Muscle of back (tissue), 3 donors: ENCODE measurements at regions not wholly inside any gene's neighbourhood (a gene's known extent, or its start where the extent isn't known, plus 50 kb on each side); places are given as distances from the start of the nearest gene placed in this dataset.
"Not testable (repeated sequence)": the region's sequence is repeated elsewhere in the genome, so short reads cannot be mapped to it uniquely, and the experiment has no call there.

Source experiments
- DNase-seq, 3 donors: peaks; one replicate each; pipeline versions ENCODE4 v3.0.0 to v3.0.0-alpha.2; 2013

GRCh38 chr5:108590799-108591198 is 156.9 kb upstream of the FER start:
- no peak for DNase-seq

- no peak for DNase-seq
Observed at GRCh38 chr5:108588323-108588722, 159.4 kb upstream of the FER start.

GRCh38 chr5:108587821-108588220 is 159.9 kb upstream of the FER start:
- peak in 1 of 3 donors; percentile 10 for DNase-seq

DNA sequence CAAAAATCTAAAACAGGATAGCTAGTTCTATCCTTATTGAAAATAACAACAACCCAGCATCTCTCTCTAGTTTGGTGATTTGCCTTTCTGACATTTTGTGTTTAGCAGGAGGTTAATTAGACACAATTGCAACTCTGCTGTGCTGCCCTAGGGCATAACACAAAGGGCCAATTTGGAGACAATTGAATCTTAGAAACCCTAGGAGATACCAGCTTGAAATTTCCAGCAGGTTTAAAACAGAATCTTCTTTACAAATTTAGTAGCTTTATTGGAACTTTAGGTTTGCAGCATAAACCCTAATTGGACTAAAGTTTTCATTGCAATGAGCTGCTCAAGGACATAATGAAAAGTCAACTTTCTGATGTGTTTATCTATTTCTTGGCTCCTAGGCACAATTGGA is 166.7 kb upstream of the FER start:
- no peak for DNase-seq

- DNase-seq = no peak
Observed at GRCh38 chr5:108579236-108579635, 168.5 kb upstream of the FER start.

DNA sequence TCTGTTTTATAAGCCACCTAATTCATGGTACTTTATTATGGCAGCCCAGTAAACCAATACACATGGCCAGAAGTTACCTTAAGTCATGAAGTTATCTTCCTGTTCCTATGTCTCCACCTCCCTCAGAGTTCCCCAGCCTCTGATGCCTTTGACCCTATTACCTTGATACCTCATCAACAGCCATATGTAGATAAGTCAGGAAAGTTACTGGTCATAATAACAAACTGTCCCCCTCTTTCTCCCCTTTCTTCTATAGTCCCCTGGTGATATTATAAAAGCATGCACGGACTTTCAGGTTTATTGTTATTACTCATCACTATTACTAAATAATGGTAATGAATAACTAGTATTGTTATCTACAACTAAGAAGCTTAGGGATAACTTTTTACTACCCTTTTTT is 168.9 kb upstream of the FER start:
- no peak for DNase-seq

GRCh38 chr5:108567429-108567828 is 180.3 kb upstream of the FER start:
- DNase-seq = no peak

DNA sequence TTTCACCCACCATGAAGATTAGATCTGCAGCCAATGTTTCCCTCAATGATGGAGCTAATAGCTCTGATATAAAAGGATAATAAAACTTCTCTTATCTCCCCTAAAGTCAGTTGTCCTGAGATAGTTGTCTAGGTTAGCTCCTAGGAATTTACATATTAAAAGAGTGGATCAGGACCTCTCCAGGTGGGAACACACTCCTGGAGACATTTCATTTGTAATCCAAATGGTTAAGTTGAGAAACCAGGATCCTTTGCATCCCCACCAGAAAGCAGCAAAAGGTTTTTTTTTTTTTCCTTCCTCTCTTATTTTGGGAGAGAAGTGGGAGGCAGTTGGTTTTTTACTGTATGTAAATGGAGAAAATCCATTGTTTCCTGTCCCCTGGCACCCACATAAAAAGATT is 182.5 kb upstream of the FBXL17 start:
- DNase-seq = no peak

GRCh38 chr5:108562205-108562454 is 180.2 kb upstream of the FBXL17 start:
- no peak for DNase-seq

GRCh38 chr5:108561416-108562204 is 179.7 kb upstream of the FBXL17 start:
- DNase-seq = no peak

DNA sequence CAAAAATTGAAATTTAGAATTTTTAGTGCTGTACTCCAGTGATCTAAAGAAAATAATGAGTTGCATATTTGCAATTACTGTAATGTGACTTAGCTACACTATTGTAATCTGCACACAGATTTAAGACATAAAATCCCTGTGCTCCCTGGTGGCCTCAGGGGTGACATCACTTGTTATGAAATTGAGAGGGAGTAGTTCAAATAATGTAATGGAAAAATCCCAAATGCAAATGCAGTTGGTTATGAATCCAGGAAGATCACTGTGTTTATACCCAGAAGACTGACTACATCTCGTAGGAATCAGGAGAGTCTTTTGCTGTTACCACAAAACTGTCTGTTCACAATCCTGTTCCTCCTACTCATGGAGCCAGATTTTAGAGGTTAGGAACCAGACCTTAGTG is 178.7 kb upstream of the FBXL17 start:
- DNase-seq = peak; percentile 80 to 91 (median 84)

GRCh38 chr5:108560166-108560565 is 178.3 kb upstream of the FBXL17 start:
- peak in 2 of 3 donors; percentile 42 to 76 for DNase-seq

- not testable (repeated sequence) for DNase-seq
Observed at GRCh38 chr5:108558840-108559239, 176.9 kb upstream of the FBXL17 start.

DNA sequence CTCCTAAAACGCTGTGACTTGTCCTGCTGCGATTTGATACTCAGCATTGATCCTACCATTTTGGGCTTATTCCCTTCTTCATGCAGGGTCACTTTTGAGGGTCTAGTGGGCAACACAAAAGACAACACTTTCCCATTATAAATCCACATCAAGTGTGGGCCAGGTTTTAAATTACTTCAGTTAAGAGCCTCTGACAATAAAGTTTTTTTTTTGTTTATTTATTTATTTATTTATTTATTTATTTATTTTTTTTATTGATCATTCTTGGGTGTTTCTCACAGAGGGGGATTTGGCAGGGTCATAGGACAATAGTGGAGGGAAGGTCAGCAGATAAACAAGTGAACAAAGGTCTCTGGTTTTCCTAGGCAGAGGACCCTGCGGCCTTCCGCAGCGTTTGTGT is 176.2 kb upstream of the FBXL17 start:
- not testable (repeated sequence) for DNase-seq

GRCh38 chr5:108557686-108558085 is 175.8 kb upstream of the FBXL17 start:
- DNase-seq = no peak

DNA sequence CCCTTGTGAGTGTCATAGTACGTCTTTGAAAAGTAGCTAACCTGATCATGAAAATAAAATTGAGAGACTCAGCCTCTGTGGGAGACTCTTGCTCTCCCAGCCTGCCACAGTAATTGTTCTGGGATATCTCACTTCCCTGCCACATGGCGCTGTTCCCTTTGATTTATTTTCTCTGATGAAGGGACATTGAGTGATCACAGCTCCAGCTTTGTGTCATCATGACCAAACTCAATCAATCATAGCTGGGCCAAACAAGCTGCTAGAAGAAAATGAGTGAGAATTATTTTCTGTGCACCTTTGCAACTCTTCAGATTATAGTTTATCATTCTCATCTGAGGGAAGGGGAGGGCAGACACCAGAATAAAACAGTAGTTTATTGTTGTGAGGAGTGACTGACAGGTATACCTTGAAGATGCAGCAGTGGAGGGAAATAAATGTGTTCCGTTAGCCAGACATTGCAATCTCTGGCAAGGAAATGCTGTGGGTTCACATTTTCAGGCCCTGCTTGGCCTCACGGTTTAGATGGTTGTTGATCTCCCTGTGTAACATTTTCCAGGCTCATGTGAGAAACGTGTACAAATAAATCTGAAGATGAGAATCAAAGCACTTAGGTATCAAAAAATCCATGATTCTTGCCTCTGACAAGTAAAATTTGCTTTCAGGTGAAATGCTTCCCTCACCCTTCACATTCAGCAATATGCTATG is 174.7 kb upstream of the FBXL17 start:
- no peak for DNase-seq

DNA sequence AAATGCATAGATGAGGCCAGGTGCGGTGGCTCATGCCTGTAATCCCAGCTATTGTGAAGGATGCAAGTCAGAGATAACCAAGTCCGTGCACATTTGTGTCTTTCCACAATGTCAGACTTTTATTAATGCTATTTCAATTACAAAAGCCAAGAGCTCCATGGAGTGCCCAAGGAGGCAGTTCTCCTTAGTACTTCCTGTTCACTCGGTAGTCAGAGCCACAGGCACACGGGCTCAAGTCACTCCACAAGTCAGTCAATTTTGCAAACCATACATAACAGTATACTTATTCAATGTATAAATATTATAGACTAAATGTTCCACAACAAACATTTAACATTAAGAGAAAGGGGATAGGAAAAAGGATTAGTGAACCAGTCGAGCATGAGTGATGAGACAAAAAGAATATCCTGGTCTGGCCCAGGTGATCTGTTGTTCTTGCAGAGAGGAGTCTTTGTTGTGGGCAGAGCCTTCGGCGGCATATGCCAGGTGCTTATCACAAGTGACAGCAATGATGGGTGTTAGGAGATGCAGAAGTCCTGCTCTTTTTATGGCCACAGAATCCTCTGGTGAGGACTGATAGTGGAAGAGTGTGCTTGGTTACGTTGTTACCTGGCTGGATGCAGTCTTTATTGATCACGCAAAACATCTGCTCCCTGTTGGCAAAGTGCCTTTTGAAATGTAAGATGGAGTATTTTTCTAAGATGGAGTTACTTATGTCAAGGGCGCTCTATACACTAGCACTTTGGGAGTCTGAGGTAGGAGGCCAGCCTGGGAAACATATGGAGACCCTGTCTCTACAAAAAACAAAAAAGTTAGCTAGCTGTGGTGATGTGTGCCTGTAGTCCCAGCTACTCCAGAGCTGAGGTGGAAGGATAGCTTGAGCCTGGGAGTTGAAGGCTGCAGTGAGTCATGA is 167.0 kb upstream of the FBXL17 start:
- no peak for DNase-seq

DNA sequence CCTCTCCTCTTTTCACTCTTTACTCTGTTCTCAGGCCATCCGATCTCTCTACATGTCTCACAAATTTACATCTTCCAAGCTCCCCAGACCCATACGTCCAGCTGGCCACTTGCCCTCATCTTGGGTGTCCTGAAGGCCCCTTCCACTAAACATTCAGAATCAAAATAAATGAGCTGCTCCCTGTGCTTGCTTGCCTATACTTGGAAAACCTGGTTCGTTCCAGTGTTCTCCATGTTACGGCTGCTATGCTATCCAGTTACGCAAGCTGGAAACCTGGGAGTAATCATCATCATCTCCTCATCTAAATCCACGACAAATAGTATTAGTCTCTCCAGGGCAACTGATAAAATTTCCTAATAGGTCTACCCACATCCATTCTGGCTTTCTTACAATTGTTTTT is 165.0 kb upstream of the FBXL17 start:
- DNase-seq = peak in 2 of 3 donors; percentile 32 to 46

- DNase-seq = peak in 2 of 3 donors; percentile 34 to 48
Observed at GRCh38 chr5:108545301-108545700, 163.4 kb upstream of the FBXL17 start.

DNA sequence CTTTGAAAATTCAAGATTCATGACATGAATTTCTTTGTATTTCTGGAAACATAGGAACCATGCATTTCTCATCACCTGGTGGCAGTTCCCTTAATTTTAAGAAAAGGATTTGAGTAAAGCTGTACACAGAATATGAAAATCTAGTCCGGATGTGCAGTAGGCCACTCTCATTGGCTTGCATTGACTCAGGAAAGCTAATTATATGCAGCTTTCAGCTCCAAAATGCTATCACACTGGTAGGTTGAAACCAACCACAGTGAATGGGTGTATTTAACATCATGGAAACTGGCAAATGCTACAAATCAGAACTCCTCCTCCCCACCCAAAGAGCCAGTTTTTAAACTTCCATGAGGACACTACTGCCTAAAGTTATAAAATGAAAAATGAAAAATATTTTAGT is 161.6 kb upstream of the FBXL17 start:
- no peak for DNase-seq

- peak in 1 of 3 donors; percentile 59 for DNase-seq
Observed at GRCh38 chr5:108541836-108542235, 159.9 kb upstream of the FBXL17 start.

- DNase-seq = no peak
Observed at GRCh38 chr5:108536321-108536720, 154.4 kb upstream of the FBXL17 start.

DNA sequence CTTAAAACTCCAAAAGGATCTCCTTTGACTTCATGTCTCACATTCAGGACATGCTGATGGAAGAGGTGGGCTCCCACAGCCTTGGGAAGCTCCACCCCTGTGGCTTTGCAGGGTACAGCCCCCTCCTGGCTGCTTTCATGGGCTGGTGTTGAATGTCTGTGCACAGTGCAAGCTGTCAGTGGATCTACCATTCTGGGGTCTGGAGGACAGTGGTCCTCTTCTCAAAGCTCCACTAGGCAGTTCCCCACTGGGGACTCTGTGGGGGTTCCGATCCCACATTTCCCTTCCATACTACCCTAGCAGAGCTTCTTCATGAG is 150.2 kb upstream of the FBXL17 start:
- DNase-seq = not testable (repeated sequence)
